GM19351 (cell line): ENCODE measurements at regions not wholly inside any gene's neighbourhood (a gene's known extent, or its start where the extent isn't known, plus 50 kb on each side); places are given as distances from the start of the nearest gene placed in this dataset.
"Not testable (repeated sequence)": the region's sequence is repeated elsewhere in the genome, so short reads cannot be mapped to it uniquely, and the experiment has no call there.

Experiments used
- ATAC-seq: cut with Tn5 transposase; IDR thresholded peaks from one replicate; pipeline ENCODE4 v1.9.1; 2021; ENCODE audit warnings: mild to moderate bottlenecking, moderate library complexity; ENCODE audit not compliant: unreplicated experiment

DNA sequence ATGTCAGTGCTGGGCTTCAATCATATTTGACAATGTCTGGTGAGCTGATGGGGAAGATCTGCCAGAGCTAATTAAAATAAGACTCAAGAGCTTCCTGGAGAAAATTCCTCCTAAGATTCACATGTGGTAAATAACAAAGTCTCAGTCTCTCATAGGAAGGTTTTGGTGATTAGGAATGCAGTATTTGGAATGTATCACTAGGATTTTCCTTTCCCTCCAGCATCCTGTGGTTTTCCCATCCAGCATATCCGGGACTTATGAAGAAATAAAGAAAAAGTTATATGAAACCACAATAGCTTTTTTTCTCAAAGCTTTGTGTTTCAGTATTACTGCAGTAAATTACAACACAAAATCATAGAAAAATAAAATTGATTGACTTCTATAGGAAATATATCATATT, 1597.1 kb downstream of the ADGRL3 start:
- no peak for ATAC-seq

DNA sequence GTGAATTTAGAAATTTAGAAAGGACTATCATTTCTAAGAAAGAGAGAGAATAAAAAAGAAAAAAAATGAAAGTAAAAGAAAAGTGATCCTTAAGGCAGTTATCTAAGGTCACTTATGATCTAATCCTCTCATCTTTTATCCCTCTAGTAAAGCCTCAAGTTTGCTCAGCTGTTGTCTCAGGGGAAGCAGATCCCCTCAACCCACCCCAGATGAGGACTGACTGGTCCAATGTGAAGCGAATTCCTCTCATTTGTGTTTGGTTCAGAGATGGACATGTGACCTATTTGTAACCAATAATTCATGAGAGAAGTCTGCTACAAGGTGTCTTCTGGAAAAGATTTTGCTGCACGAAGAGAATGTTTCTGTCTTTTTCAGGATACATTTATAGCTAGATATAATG, 1591.3 kb downstream of the ADGRL3 start:
- ATAC-seq = no peak

GRCh38 chr4:62771983-62772557, 1571.9 kb downstream of the ADGRL3 start:
- no peak for ATAC-seq

DNA sequence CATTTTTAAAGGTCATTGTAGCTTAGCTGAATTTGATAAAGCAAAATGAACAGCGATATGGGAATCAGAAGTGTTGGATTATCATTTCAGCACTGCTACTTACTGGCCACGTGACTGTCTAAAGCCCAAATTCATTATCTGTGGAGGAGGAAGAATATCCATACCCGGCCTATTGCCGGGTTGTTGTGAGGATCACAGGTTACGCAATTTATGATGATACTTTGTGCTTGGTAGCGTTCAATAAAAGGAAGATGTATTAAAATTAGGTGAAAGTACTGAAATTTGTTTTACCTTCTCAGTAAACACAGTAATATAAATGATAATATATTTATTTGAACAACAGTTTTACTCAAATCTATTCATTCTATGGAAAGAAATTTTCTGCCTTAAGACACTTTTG, 1540.2 kb downstream of the ADGRL3 start:
- no peak for ATAC-seq

- no peak for ATAC-seq
Observed at GRCh38 chr4:62717154-62717553, 1517.0 kb downstream of the ADGRL3 start.

DNA sequence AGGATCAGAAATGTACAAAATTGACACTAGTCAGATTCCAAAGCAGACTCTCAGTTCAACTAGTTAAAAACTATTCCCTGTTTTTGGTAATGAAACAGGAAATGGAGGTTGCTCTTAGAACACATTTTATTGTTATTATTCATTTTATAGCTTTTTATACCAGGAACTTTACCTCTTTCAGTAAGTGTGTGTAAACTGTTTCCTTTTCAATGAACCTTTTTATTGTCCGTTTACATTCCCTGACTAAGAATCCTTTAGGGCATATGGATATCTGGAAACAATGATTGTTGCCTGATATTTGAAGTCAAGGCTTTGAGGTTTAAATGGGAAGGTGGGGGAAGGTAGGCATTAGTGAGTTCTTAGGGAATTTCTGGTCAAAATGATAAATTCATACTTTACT, 1511.4 kb downstream of the ADGRL3 start:
- no peak for ATAC-seq

- ATAC-seq = peak; percentile 69
Observed at GRCh38 chr4:62709618-62710252, 1509.6 kb downstream of the ADGRL3 start.

- no peak for ATAC-seq
Observed at GRCh38 chr4:62706423-62706822, 1506.3 kb downstream of the ADGRL3 start.

DNA sequence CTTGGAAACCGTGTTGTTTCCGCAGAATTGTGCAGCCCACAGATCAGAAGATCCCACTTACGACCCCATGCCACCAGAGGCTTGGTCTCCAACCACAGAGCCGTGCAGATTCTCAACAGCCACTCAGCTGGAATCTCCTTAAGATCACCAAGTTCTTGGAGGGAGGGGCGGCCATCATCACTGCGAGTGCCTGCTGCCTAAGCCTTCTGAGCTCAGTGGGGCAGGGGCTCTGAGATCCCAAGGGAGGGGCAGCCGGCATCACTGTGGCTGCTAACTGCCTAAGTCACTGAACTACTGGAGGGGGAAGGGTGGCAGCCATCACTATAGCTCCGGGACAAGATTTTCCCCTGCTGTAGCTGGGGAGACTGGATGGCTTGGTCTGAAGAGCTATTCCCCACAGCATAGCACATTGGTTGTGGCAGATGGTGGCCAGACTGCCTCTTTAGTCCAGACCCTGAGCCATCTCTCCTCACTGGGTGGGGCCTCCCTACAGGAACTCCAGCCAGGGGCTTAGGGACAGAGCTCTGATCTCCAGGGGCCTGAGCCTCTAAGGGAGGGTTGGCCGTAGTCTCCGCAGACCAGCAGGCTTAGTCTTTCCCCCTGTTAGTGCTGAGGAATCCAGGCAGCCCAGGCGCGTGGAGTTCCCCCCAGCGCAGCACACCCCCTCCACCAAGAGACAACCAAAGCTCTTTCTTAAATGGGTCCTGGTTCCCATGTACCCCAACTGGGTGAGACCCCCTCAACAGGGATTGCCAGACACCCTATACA, 1483.9 kb downstream of the ADGRL3 start:
- ATAC-seq = no peak

DNA sequence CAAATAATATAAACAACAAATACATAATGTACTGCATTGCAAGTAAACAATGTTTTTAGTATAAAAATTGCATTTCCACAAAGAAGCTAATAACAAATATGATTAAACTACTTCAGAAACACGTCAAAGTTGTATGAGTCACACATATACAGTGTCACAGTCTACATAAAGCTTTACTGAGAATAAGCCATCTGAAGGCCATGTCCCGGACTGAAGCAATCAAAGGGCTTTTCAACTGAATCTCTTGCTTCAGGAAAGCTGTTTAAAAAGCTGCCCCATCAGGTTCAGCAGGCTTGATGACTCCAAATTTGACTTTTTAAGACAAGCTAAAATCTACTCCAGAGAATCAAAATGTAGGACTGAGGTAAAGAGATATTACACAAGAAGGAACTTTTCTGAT, 1476.8 kb downstream of the ADGRL3 start:
- no peak for ATAC-seq

DNA sequence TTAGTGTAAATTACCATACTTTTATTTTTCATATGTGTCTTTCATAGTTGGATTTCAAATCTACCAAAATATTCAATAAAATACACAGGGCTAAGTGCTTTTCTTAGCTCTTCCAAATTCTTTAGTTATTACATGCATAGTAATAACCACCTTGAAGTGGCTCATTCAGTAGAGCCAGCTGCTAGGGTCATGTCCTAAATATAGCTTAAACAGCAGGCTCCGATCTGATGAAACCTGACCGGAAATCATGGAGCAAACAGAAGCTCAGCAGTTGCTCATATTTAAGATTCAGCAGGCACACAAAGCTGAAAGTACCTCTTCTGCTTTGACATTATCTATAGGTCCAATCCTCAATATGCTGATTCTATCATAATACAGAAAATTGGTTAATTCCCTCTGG, 1470.4 kb downstream of the ADGRL3 start:
- no peak for ATAC-seq

- no peak for ATAC-seq
Observed at GRCh38 chr4:62661821-62662220, 1461.7 kb downstream of the ADGRL3 start.

GRCh38 chr4:62656006-62656405, 1455.9 kb downstream of the ADGRL3 start:
- ATAC-seq = no peak

DNA sequence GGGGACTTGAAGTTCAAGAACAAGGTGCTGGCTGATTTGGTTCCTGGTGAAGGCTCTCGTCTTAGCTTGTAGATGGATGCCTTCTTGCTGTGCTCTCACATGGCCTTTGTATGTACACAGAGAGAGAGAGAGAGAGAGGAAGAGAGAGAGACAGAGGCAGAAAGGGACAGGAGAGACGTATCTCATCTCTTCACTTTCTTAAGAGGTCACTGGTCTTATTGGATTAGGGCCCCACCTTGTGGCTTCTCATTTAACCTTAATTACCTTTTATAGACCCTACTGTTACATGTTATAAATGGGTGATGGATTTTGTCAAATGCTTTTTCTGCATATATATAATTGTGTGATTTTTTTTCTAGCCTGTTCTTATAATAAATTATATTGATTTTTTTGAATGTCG, 1444.2 kb downstream of the ADGRL3 start:
- no peak for ATAC-seq

DNA sequence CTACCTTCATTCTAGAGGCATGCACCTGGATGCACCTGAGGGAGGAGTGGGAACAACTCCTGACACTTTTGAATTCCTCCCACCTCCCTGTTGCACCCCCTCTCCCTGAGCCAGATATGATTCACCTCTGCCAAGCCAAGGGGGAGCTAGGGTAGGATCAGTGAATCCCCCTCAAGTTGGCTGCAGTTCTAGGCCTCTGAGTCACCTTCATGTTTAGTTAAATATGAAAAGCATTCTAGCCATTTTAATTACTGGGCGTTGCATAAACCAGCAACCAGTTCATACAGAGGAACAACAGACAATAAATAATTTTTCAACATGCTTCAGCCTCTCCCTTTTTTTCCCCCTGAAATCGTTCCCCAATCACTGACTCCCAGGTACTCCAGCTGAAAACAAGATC, 1440.2 kb downstream of the ADGRL3 start:
- ATAC-seq = no peak

- ATAC-seq = no peak
Observed at GRCh38 chr4:62627671-62628070, 1427.5 kb downstream of the ADGRL3 start.

- ATAC-seq = no peak
Observed at GRCh38 chr4:62627141-62627540, 1427.0 kb downstream of the ADGRL3 start.

DNA sequence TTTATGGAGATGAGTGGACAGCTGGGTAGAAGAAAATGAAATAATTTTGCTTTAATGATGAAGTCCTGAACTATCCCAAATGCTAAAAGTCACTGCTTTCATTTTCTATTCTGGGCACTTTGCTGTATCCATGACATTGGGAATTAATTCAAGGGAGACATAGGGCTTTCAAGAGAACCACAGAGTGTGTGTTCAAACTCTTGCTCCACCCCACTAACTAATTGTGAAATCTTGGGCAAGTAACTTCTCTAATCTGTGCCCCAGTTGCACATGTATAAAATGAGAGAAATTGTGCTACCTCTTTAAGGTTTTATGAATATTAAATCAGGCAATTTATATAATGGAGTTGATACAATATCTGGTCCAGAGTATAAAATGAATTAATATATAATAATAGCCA, 1422.0 kb downstream of the ADGRL3 start:
- no peak for ATAC-seq

- ATAC-seq = no peak
Observed at GRCh38 chr4:62619971-62620370, 1419.8 kb downstream of the ADGRL3 start.

- ATAC-seq = no peak
Observed at GRCh38 chr4:62618042-62618441, 1417.9 kb downstream of the ADGRL3 start.

DNA sequence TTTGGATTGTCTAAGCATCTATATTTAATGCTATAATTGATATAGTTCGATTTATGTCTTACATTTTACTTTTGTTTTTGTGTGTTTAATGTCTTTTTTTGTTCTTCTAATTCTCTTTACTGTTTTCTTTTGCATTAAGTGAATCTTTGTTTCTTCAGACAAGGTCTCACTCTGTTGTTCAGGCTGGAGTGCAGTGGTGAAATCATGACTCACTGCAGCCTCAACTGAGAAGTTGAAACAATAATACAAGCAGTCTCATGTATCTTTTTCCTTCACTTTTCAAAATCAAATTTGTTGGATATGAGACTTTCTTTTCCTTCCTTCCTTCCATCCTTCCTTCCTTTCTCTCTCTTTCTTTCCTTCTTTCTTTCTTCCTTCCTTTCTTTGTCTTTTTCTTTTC, 1401.6 kb downstream of the ADGRL3 start:
- ATAC-seq = no peak

GRCh38 chr4:62595265-62595664, 1395.1 kb downstream of the ADGRL3 start:
- not testable (repeated sequence) for ATAC-seq
